SK-N-SH (cell line): ENCODE measurements at regions not wholly inside any gene's neighbourhood (a gene's known extent, or its start where the extent isn't known, plus 50 kb on each side); places are given as distances from the start of the nearest gene placed in this dataset.

Experiments
- CTCF ChIP-seq: fragments of 200-600 bp; sonication (generic); IDR thresholded peaks from 2 replicates; pipeline ENCODE4 v1.6.1; 2017; ENCODE audit warnings: antibody characterized with exemption, mild to moderate bottlenecking, moderate library complexity
- ELF1 ChIP-seq: IDR thresholded peaks from 2 replicates; pipeline ENCODE4 v1.4.0; 2012
- EZH2phosphoT487 ChIP-seq: fragments of 200-600 bp; sonication (generic); IDR thresholded peaks from 2 replicates; pipeline ENCODE4 v1.6.1; 2017; ENCODE audit warnings: low read depth, mixed run types, mild to moderate bottlenecking, antibody characterized with exemption, moderate library complexity, borderline replicate concordance
- FOXJ3 ChIP-seq: sonication (generic); formaldehyde crosslinking; IDR thresholded peaks from 2 replicates; pipeline ENCODE4 v1.5.1; 2020; ENCODE audit warnings: mild to moderate bottlenecking, missing genetic modification reagents
- FOXM1 ChIP-seq: IDR thresholded peaks from 2 replicates; pipeline ENCODE4 v1.4.0; 2012; ENCODE audit warnings: low read depth, mild to moderate bottlenecking
- JUND ChIP-seq: IDR thresholded peaks from 2 replicates; pipeline ENCODE4 v1.4.0; 2012
- MAX ChIP-seq: IDR thresholded peaks from 2 replicates; pipeline ENCODE4 v1.4.0; 2012; ENCODE audit warnings: low read depth
- POLR2AphosphoS5 ChIP-seq: IDR thresholded peaks from 2 replicates; pipeline ENCODE4 v1.6.1; 2012; ENCODE audit warnings: low read depth, low read length
- RXRA ChIP-seq: IDR thresholded peaks from 2 replicates; pipeline ENCODE4 v1.4.0; 2012; ENCODE audit warnings: low read depth, mild to moderate bottlenecking, borderline replicate concordance
- TCF12 ChIP-seq: IDR thresholded peaks from 2 replicates; pipeline ENCODE4 v1.4.0; 2012
- USF1 ChIP-seq: IDR thresholded peaks from 2 replicates; pipeline ENCODE4 v1.4.0; 2012; ENCODE audit warnings: low read depth, borderline replicate concordance

- TF ChIP-seq POLR2AphosphoS5 (no peak), EZH2phosphoT487 (no peak), FOXM1 (no peak), JUND (no peak), ELF1 (no peak), USF1 (no peak), MAX (no peak), TCF12 (no peak), FOXJ3 (no peak), CTCF (no peak), RXRA (no peak)
These were observed 277.5 kb downstream of the NUAK1 start for GRCh38 chr12:105861227-105861626.
